Naive thymus-derived CD4-positive, alpha-beta T cell (primary cell): ENCODE measurements at regions not wholly inside any gene's neighbourhood (a gene's known extent, or its start where the extent isn't known, plus 50 kb on each side); places are given as distances from the start of the nearest gene placed in this dataset.

Source experiments
- ATAC-seq: fragments of 150-1000 bp; cut with Tn5 transposase; 2 replicates; pipeline ENCODE4 v1.10.0; 2021; ENCODE audit warnings: mild to moderate bottlenecking, moderate library complexity
- CTCF ChIA-PET: fragments of 350-600 bp; sonication (Branson Sonifier 250); formaldehyde crosslinking; loops from one replicate; lab custom pipeline; 2021; ENCODE audit warnings: antibody characterized with exemption; lab: Charles Lee
- POLR2A ChIA-PET: fragments of 350-600 bp; sonication (Branson Sonifier 250); formaldehyde crosslinking; loops from one replicate; lab custom pipeline; 2021; ENCODE audit warnings: antibody characterized with exemption, inconsistent platforms; lab: Charles Lee
- DNase-seq, 9 donors: peaks; one replicate each; pipeline versions ENCODE4 v3.0.0 to v3.0.0-alpha.2; 2020 to 2022; ENCODE audit warnings: mixed read lengths in 1 of 9
- H3K27ac ChIP-seq: one replicate; pipeline ENCODE4 v1.7.0; 2013; ENCODE audit warnings: mild to moderate bottlenecking, low read depth, low read length, moderate library complexity
- H3K27me3 ChIP-seq, 2 donors: one replicate each; pipeline ENCODE4 v1.7.0; 2013; ENCODE audit warnings: low read length in 2 of 2, mild to moderate bottlenecking in 2 of 2, moderate library complexity in 2 of 2; ENCODE audit not compliant: control insufficient read depth in 2 of 2, insufficient read depth in 2 of 2
- H3K36me3 ChIP-seq, 3 experiments: 1 replicate in 2 of 3; 2 replicates in 1 of 3; pipeline ENCODE4 v1.7.0; 2013; ENCODE audit warnings: low read length in 3 of 3, mild to moderate bottlenecking in 3 of 3, moderate library complexity in 1 of 3; ENCODE audit not compliant: insufficient read depth in 3 of 3, control insufficient read depth in 2 of 3
- H3K4me1 ChIP-seq, 2 donors: one replicate each; pipeline ENCODE4 v1.7.0; 2013; ENCODE audit warnings: low read length in 2 of 2, mild to moderate bottlenecking in 2 of 2, moderate library complexity in 1 of 2; ENCODE audit not compliant: control insufficient read depth in 2 of 2, insufficient read depth in 2 of 2
- H3K4me3 ChIP-seq: 2 replicates; pipeline ENCODE4 v1.7.0; 2013; ENCODE audit warnings: mild to moderate bottlenecking, low read length
- H3K9me3 ChIP-seq, 3 experiments: 1 replicate in 2 of 3; 2 replicates in 1 of 3; pipeline ENCODE4 v1.7.0; 2013; ENCODE audit warnings: low read length in 3 of 3; ENCODE audit not compliant: control insufficient read depth in 2 of 3
- H3K27ac Mint-ChIP-seq, 9 donors: one replicate each; pipeline ENCODE4 v1.8.0; 2020 to 2022; ENCODE audit warnings: mixed read lengths in 9 of 9, mild to moderate bottlenecking in 8 of 9, moderate library complexity in 5 of 9, inconsistent platforms in 2 of 9
- H3K27me3 Mint-ChIP-seq, 5 donors: one replicate each; pipeline ENCODE4 v1.8.0; 2021 to 2022; ENCODE audit warnings: mixed read lengths in 5 of 5, mild to moderate bottlenecking in 1 of 5
- H3K36me3 Mint-ChIP-seq, 5 donors: one replicate each; pipeline ENCODE4 v1.8.0; 2020 to 2022; ENCODE audit warnings: mixed read lengths in 5 of 5, mild to moderate bottlenecking in 3 of 5, inconsistent platforms in 1 of 5
- H3K4me1 Mint-ChIP-seq, 7 donors: one replicate each; pipeline ENCODE4 v1.8.0; 2020 to 2022; ENCODE audit warnings: mixed read lengths in 7 of 7, mild to moderate bottlenecking in 3 of 7, inconsistent platforms in 1 of 7
- H3K4me3 Mint-ChIP-seq, 10 donors: one replicate each; pipeline ENCODE4 v1.8.0; 2020 to 2022; ENCODE audit warnings: mild to moderate bottlenecking in 10 of 10, mixed read lengths in 10 of 10, moderate library complexity in 6 of 10, inconsistent platforms in 2 of 10
- H3K9me3 Mint-ChIP-seq, 11 donors: one replicate each; pipeline ENCODE4 v1.8.0; 2020 to 2022; ENCODE audit warnings: mixed read lengths in 11 of 11, mild to moderate bottlenecking in 4 of 11, inconsistent platforms in 1 of 11, moderate library complexity in 1 of 11
- intact Hi-C, 2 donors: fragments of 100-400 bp; cut with micrococcal nuclease; formaldehyde crosslinking; loops; one replicate each; pipeline ENCODE4 v1.15.1; 2023

GRCh38 chr16:54706406-54706805 is 224.3 kb upstream of the IRX5 start:
- Mint-ChIP-seq H3K36me3 (no peaks in the 10 kb centered on the region), H3K27me3 (peaks cover 0 to 4% (median 0%) of the 10 kb centered on the region in 5 donors), H3K9me3 (peaks cover 0 to 6% (median 0%) of the 10 kb centered on the region in 11 donors), H3K4me3 (no peak overlapping the region), H3K4me1 (no peaks in the 10 kb centered on the region), H3K27ac (no peak overlapping the region)
- no peaks in the 10 kb centered on the region for H3K27me3 ChIP-seq
- ChIA-PET POLR2A (no interaction called here), CTCF (no interaction called here)
- no peak overlapping the region for H3K4me3 ChIP-seq
- no peaks in the 10 kb centered on the region for H3K9me3 ChIP-seq
- DNase-seq (no peak), ATAC-seq (no peak)
- no peaks in the 10 kb centered on the region for H3K4me1 ChIP-seq
- intact Hi-C loops, result no loop called here
- no peaks in the 10 kb centered on the region for H3K36me3 ChIP-seq
- no peak overlapping the region for H3K27ac ChIP-seq

GRCh38 chr16:54703339-54703738 is 227.3 kb upstream of the IRX5 start:
- no peaks in the 10 kb centered on the region for H3K36me3 Mint-ChIP-seq
- no peaks in the 10 kb centered on the region for H3K4me1 ChIP-seq
- peaks cover 0 to 5% (median under 1%) of the 10 kb centered on the region in 11 donors for H3K9me3 Mint-ChIP-seq
- H3K27me3 ChIP-seq, result no peaks in the 10 kb centered on the region
- H3K9me3 ChIP-seq, result no peaks in the 10 kb centered on the region
- CTCF ChIA-PET, result interaction anchor here (0.7 kb wide), 1 partner anchor 26 kb away, joined by 3 read pairs; no protein-coding TSS in a partner anchor
- DNase-seq (no peak), ATAC-seq (no peak)
- no peaks in the 10 kb centered on the region for H3K36me3 ChIP-seq
- no peak overlapping the region for H3K27ac Mint-ChIP-seq
- peaks cover 0 to 4% (median 0%) of the 10 kb centered on the region in 5 donors for H3K27me3 Mint-ChIP-seq
- no peak overlapping the region for H3K27ac ChIP-seq
- no peak overlapping the region for H3K4me3 ChIP-seq
- H3K4me1 Mint-ChIP-seq, result no peaks in the 10 kb centered on the region
- no peak overlapping the region for H3K4me3 Mint-ChIP-seq
- POLR2A ChIA-PET, result no interaction called here
- intact Hi-C loops, result no loop called here

GRCh38 chr16:54699656-54700055 is 231.0 kb upstream of the IRX5 start:
- Mint-ChIP-seq H3K27ac (no peak overlapping the region), H3K36me3 (no peaks in the 10 kb centered on the region), H3K9me3 (peaks cover 0 to 5% (median 1%) of the 10 kb centered on the region in 11 donors), H3K4me1 (no peaks in the 10 kb centered on the region), H3K27me3 (peaks cover 0 to 12% (median 0%) of the 10 kb centered on the region in 5 donors), H3K4me3 (no peak overlapping the region)
- no peaks in the 10 kb centered on the region for H3K9me3 ChIP-seq
- ChIA-PET CTCF (no interaction called here), POLR2A (no interaction called here)
- no peak for ATAC-seq
- H3K36me3 ChIP-seq, result no peaks in the 10 kb centered on the region
- intact Hi-C loops, result no loop called here
- H3K4me1 ChIP-seq, result no peaks in the 10 kb centered on the region
- DNase-seq, result no peak
- H3K27ac ChIP-seq, result no peak overlapping the region
- no peaks in the 10 kb centered on the region for H3K27me3 ChIP-seq
- H3K4me3 ChIP-seq, result no peak overlapping the region

GRCh38 chr16:54697677-54698076 is 233.0 kb upstream of the IRX5 start:
- no peak overlapping the region for H3K4me3 Mint-ChIP-seq
- ChIA-PET POLR2A (no interaction called here), CTCF (no interaction called here)
- H3K27ac Mint-ChIP-seq, result no peak overlapping the region
- Histone ChIP-seq H3K27ac (no peak overlapping the region), H3K4me1 (no peaks in the 10 kb centered on the region), H3K36me3 (no peaks in the 10 kb centered on the region), H3K4me3 (no peak overlapping the region), H3K9me3 (no peaks in the 10 kb centered on the region), H3K27me3 (no peaks in the 10 kb centered on the region)
- DNase-seq, result no peak
- intact Hi-C loops, result no loop called here
- H3K36me3 Mint-ChIP-seq, result no peaks in the 10 kb centered on the region
- no peak for ATAC-seq
- no peaks in the 10 kb centered on the region for H3K4me1 Mint-ChIP-seq
- H3K9me3 Mint-ChIP-seq, result peaks cover 0 to 6% (median 1%) of the 10 kb centered on the region in 11 donors
- H3K27me3 Mint-ChIP-seq, result peaks cover 0 to 12% (median 0%) of the 10 kb centered on the region in 5 donors

- H3K9me3 Mint-ChIP-seq, result peaks cover 0 to 6% (median under 1%) of the 10 kb centered on the region in 11 donors
- no peaks in the 10 kb centered on the region for H3K4me1 Mint-ChIP-seq
- no peaks in the 10 kb centered on the region for H3K36me3 Mint-ChIP-seq
- ChIA-PET CTCF (no interaction called here), POLR2A (no interaction called here)
- Histone ChIP-seq H3K4me1 (no peaks in the 10 kb centered on the region), H3K27ac (no peak overlapping the region), H3K27me3 (no peaks in the 10 kb centered on the region), H3K9me3 (no peaks in the 10 kb centered on the region), H3K4me3 (no peak overlapping the region), H3K36me3 (no peaks in the 10 kb centered on the region)
- no peak overlapping the region for H3K4me3 Mint-ChIP-seq
- no peak for DNase-seq
- H3K27me3 Mint-ChIP-seq, result peaks cover 0 to 12% (median 0%) of the 10 kb centered on the region in 5 donors
- intact Hi-C loops, result no loop called here
- no peak for ATAC-seq
- no peak overlapping the region for H3K27ac Mint-ChIP-seq
These were observed 233.7 kb upstream of the IRX5 start for GRCh38 chr16:54696970-54697369.

GRCh38 chr16:54696522-54696921 is 234.1 kb upstream of the IRX5 start:
- H3K4me1 ChIP-seq, result no peaks in the 10 kb centered on the region
- no peaks in the 10 kb centered on the region for H3K9me3 ChIP-seq
- no peak overlapping the region for H3K4me3 Mint-ChIP-seq
- H3K27me3 ChIP-seq, result no peaks in the 10 kb centered on the region
- no peak for ATAC-seq
- H3K4me1 Mint-ChIP-seq, result no peaks in the 10 kb centered on the region
- POLR2A ChIA-PET, result no interaction called here
- peaks cover 0 to 12% (median 0%) of the 10 kb centered on the region in 5 donors for H3K27me3 Mint-ChIP-seq
- intact Hi-C loops, result no loop called here
- no peak overlapping the region for H3K27ac Mint-ChIP-seq
- no peaks in the 10 kb centered on the region for H3K36me3 ChIP-seq
- DNase-seq, result no peak
- H3K9me3 Mint-ChIP-seq, result peaks cover 0 to 6% (median 0%) of the 10 kb centered on the region in 11 donors
- no peak overlapping the region for H3K27ac ChIP-seq
- H3K4me3 ChIP-seq, result no peak overlapping the region
- CTCF ChIA-PET, result no interaction called here
- no peaks in the 10 kb centered on the region for H3K36me3 Mint-ChIP-seq

GRCh38 chr16:54694651-54695050 is 236.0 kb upstream of the IRX5 start:
- peaks cover 0 to 12% (median 0%) of the 10 kb centered on the region in 5 donors for H3K27me3 Mint-ChIP-seq
- ATAC-seq, result no peak
- no peaks in the 10 kb centered on the region for H3K36me3 ChIP-seq
- no peak overlapping the region for H3K27ac ChIP-seq
- H3K4me1 Mint-ChIP-seq, result no peaks in the 10 kb centered on the region
- H3K27ac Mint-ChIP-seq, result no peak overlapping the region
- H3K9me3 Mint-ChIP-seq, result peaks cover 0 to 3% (median 0%) of the 10 kb centered on the region in 11 donors
- POLR2A ChIA-PET, result no interaction called here
- intact Hi-C loops, result no loop called here
- H3K9me3 ChIP-seq, result no peaks in the 10 kb centered on the region
- no peak overlapping the region for H3K4me3 ChIP-seq
- H3K27me3 ChIP-seq, result no peaks in the 10 kb centered on the region
- H3K4me1 ChIP-seq, result no peaks in the 10 kb centered on the region
- H3K4me3 Mint-ChIP-seq, result no peak overlapping the region
- no peak for DNase-seq
- CTCF ChIA-PET, result no interaction called here
- H3K36me3 Mint-ChIP-seq, result no peaks in the 10 kb centered on the region
